GM18951 (cell line): ENCODE measurements at regions not wholly inside any gene's neighbourhood (a gene's known extent, or its start where the extent isn't known, plus 50 kb on each side); places are given as distances from the start of the nearest gene placed in this dataset.

ENCODE experiments used
- POLR2A ChIP-seq: IDR thresholded peaks from 4 replicates; pipeline ENCODE4 v1.6.1; 2011; ENCODE audit warnings: mild to moderate bottlenecking; ENCODE audit not compliant: insufficient read length, insufficient read depth; ENCODE audit errors: extremely low read depth
- in situ Hi-C: fragments of 300-500 bp; cut with MboI; formaldehyde crosslinking; loops from one replicate; pipeline ENCODE4 v1.12.0; 2022; ENCODE audit warnings: low sequenced_read_pairs, mixed read lengths, inconsistent platforms; ENCODE audit not compliant: unreplicated experiment

DNA sequence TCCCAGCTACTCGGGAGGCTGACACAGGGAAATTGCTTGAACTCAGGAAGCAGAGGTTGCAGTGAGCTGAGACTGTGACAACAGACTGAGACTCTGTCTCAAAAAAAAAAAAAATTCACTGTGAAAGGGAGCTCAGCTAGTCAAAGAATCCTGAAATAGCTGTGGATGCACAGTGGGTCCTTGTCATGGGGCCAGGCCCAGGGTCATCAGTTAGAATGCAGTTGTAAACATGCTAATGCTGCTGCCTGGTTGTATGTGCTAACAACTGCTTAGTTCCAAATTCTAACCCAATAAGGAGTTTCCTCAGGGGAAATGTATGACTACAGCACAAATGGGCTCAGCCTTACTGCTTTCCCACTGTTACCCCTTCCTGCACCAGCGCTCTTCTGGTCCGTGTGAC, 84.0 kb downstream of the PALM2AKAP2 start:
- TF ChIP-seq POLR2A: no peak
- in situ Hi-C loops: no loop called here

DNA sequence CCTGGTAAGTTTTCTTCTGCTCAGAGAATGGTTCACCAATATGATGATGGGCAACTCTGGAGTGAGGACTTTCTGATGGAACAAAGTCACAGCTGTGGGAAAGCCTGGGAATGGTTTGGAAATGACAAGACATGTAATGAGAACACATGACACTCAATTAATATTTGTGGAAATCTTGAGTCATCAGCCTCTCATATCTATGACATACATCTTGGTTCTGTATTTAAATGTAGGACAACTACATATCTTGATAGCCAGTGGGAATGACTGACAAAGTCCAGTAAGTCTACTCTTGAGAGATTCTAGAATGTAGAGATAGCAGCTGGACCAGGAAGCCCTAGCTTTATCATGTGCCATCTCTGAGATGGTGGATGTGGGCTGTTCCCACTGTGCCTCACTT, 85.5 kb downstream of the PALM2AKAP2 start:
- TF ChIP-seq POLR2A: no peak
- in situ Hi-C loops: no loop called here

DNA sequence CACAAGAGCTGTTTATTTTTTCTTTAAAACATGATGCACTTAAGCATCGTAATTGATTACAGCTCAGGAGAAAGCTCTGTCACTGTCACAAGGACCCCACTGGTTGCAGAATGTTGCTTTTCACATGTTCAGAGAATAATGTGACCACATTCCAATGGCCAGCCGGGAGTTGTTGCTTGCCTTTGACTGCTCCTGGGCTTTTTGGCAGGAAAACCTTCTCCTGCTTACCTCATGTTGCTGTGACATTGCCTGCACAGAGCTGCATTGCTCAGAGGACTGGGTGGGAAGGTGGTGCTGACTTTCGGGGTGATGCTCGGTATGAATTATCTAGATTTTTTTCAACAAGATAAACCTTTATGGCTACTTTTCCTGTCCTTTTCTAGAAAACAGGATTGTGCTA, 88.2 kb downstream of the PALM2AKAP2 start:
- in situ Hi-C loops: no loop called here
- TF ChIP-seq POLR2A: no peak

DNA sequence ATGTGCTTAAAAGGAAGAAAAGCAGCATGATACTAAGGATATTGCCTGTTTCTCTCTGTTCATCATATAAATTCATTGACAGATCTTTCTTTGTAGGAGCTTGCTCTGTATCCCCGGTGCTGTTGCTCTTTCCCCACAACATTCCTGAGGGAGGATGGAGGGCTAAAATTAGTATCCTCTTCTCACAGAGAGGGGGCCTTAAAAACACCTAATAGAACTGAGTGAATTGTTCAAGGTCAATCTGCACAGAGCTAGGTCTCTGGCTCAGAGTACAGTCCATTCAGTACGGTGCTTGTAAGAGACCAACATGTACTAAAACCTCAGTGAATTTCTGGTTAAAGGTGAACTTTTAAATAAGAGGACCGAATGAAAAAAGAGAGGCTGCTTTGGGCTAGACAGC, 88.7 kb downstream of the PALM2AKAP2 start:
- in situ Hi-C loops: no loop called here
- no peak for TF ChIP-seq POLR2A

DNA sequence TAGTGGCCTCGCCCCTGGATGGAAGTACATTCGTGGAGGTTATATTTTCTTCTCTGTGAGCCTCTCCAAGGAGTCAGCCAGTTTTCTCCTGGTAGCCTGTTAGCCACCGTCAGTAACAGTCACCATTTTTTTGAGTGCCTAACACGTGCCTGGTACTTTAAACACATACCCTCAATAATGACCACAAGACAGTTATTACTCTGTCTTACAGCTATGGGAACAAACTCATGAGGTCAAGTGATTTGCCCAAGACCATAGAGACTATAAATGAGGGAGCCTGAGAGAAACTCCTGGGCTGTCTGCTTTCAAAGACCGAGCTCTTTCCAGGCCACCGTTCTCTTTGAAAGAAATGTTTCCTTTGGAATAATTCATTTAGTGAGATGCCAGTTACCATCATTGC, 90.4 kb downstream of the PALM2AKAP2 start:
- in situ Hi-C loops: no loop called here
- no peak for TF ChIP-seq POLR2A

DNA sequence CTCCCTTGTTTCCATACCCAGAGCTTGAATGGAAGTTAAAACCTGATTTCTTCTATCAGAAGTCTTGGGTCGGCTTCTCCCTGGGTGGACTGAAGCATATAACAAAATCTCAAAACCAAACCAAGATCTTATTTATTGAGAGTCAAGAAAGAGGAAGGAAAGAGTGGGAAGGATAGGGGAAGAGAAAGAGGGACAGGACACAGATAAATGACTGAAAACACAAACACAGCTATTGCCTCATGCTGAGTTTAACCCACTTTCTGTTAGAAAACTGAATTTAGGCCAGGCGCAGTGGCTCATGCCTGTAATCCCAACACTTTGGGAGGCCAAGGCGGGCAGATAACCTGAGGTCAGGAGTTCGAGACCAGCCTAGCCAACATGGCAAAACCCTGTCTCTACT, 92.9 kb downstream of the PALM2AKAP2 start:
- TF ChIP-seq POLR2A: no peak
- in situ Hi-C loops: no loop called here

DNA sequence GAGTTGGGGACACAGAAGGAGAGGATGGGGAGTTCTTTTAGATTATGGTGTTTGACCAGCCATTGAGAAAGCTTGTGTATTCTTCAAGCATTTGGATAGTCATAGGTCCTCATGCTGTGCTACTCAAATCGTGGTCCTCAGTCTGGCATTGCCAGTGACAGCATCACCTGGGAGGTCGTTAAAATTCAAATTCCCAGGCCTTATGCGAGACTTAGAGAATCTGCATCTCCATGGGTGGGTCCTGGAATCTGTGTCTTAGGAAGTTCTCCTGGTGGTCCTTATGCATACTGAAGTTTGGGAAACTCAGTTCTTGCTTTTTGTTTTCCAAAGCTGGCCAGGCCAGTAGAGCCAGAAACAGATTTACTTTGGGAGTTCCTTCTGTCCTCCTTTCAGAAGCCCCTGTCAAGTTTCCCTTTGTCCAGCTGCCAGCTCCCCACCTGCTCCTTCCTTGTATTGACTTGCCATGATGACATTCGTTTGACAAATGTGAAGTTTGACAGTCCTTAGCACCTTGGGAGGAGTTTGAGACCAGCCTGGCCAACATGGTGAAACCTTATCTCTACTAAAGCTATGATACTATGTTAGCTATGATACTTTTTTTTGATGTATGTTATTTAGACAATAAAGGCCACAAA, 95.6 kb downstream of the PALM2AKAP2 start:
- in situ Hi-C loops: no loop called here
- TF ChIP-seq POLR2A: no peak

DNA sequence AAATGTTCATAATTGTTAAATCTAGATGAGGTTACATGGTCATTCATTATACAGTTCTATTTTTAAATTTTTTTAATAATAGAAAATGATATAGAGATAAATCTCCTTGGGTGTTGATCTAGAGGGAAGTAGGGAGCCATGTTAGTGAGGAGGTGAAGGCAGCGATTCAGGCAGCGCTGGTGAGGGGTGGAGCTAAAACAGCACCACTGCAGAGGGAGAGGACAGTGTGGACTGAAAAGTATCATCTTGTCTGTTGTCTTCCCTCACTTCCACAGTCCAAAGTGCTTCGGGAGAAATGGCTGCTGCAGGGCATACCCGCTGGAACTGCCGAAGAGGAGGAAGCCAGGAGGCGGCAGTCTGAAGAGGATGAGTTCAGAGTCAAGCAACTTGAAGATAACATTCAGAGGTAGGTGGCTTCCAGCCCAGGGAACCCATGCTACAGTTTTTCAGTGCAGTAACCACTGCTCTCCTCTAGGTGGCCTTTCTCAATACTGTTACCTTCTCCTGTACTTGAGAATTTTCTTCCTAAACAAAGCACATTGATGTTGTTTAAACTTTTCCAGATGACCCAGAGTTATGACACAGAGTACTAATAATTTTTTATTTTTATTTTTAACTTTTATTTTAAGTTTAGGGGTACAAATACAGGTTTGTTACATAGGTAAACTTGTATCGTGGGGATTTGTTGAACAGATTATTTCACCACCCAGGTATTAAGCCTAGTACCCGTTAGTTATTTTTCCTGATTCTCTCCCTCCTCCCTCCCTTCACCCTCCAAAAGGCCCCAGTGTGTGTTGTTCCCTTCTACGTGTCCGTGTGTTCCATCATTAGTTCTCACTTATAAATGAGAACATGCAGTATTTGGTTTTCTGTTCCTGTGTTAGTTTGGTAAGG, 100.5 kb downstream of the PALM2AKAP2 start:
- in situ Hi-C loops: no loop called here

DNA sequence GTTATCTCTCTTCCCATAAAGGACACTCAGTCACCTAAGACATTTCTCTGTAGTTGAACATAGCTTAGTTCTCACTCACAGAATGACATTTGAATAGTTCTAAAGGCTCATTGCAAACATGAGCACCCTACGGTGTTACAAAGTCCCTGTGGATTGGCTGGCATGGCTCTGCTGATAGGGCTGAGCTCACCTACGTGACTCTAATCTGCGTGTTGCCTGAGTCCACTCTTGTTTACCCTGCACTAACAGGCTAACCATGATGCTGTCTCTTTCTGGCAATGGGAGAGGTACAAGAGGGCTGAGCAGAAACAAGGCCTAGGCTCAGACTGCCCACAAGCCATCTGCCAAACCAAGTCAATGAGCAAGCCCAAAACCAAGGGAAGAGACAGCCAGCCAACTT, 103.6 kb downstream of the PALM2AKAP2 start:
- no peak for TF ChIP-seq POLR2A
- in situ Hi-C loops: no loop called here

More for the DNA sequence above, 100.5 kb downstream of the PALM2AKAP2 start:
- TF ChIP-seq POLR2A: no peak

DNA sequence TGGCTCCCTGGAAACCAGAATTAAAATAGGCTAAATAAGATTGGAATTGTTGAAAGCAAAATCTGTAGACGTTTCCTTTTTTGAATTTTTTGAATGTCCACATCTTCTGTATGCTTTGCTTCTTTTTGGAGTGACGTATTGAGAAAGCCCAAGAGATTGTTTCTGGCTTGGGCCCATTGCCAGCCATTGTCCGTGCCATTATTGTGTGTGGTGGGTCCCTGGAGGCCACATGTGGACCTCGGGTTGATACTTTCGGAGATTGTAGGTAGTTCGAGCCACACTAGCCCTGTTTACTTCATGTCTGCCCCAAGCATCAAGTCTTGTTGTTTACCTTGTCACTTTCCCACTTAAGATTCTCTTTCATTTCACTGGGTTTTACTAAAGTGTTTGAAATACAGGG, 106.0 kb downstream of the PALM2AKAP2 start:
- in situ Hi-C loops: no loop called here
- no peak for TF ChIP-seq POLR2A

DNA sequence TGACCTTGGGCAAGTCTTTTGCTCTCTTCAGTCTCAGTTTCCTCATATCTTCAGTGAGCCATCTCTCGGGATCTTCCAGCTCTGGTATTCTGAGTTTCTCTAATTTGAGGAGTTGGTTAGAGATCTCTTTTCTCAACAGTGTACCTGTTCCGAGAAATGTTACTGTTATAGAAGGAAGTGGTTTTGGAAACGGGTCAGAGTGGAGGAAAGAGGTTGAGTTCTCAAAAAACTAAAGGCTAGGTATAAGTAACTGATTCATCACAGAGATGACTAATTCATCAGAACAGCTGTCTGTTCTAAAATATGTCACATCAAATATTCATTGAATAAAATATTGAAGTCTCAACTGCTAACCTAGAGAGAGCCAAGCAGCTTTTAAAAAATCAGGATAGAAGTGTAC, 106.6 kb downstream of the PALM2AKAP2 start:
- TF ChIP-seq POLR2A: no peak
- in situ Hi-C loops: no loop called here

DNA sequence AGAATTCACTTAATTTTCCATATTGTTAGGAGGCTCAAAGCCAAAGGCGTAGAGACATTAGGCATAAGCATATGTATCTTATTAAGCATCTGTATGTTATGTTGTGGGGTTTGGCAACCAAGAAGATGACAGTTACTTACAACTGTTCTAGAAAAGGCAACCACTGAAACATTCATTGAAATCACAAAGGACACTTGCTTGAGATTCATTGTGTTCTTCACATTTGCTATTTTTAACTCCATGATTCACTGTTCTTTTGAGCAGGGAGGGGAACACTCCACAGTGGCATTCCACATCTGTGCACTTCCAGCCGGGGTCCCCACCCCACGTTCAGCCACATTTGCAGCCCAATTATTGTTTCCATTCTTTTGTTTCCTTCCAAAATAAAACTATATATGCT, 107.1 kb downstream of the PALM2AKAP2 start:
- in situ Hi-C loops: no loop called here
- no peak for TF ChIP-seq POLR2A

DNA sequence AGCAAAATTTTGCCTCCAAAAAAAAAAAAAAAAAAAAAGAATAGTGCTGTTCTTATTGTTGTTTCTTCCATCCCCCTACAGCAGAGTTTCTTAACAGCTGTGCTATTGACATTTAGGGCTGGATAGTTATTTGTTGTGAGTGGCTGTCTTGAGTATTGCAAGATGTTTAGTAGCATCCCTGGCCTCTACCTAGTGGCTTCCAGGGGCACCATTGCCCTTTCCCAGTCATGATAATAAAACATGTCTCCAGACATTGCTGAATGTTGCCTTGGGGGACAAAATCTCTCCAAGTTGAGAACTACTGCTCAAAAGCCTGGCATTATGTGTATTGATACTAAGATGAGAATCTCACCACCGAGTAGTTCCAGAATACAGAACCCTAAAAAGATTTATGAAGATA, 108.7 kb downstream of the PALM2AKAP2 start:
- in situ Hi-C loops: no loop called here
- no peak for TF ChIP-seq POLR2A

DNA sequence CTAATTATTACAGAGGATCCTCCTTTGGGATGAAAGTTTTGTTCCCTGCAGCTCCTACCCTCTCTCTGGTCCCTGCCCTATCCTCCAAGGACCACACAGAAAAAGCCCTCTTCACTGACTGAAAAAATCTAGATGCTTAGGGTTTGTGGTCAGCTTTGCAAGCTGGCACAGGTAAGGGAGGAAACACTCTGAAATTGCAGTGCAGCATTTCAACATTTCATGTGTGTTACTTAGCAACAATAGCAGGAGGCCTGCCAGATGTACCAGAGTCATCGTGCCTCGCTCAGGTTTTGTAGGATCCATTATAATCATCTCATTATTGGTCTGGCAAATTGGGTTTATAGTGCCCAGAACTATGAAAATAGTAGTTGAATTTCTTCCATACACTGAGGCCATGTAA, 109.5 kb downstream of the PALM2AKAP2 start:
- no peak for TF ChIP-seq POLR2A
- in situ Hi-C loops: no loop called here
